Thyroid gland (tissue), 4 donors: ENCODE measurements at regions not wholly inside any gene's neighbourhood (a gene's known extent, or its start where the extent isn't known, plus 50 kb on each side); places are given as distances from the start of the nearest gene placed in this dataset.

Experiments used
- DNase-seq, 2 donors: peaks; one replicate each; pipeline ENCODE4 v3.0.0-alpha.2; 2019
- H3K27ac ChIP-seq, 3 donors: fragments of 200-600 bp; sonication (generic); 1 replicate in 2 of 3; 2 replicates in 1 of 3; pipeline ENCODE4 v1.5.1; 2016 to 2019; ENCODE audit warnings: mild to moderate bottlenecking in 1 of 3, moderate library complexity in 1 of 3
- H3K27me3 ChIP-seq: fragments of 200-600 bp; sonication (generic); one replicate; pipeline ENCODE4 v1.5.1; 2019
- H3K36me3 ChIP-seq, 2 donors: fragments of 200-600 bp; sonication (generic); one replicate each; pipeline ENCODE4 v1.5.1; 2016 to 2019
- H3K4me1 ChIP-seq, 2 donors: fragments of 200-600 bp; sonication (generic); one replicate each; pipeline ENCODE4 v1.5.1; 2017 to 2019
- H3K4me3 ChIP-seq, 3 donors: fragments of 200-600 bp; sonication (generic); replicated peaks in 1 of 3; 1 replicate in 2 of 3; 2 replicates in 1 of 3; pipeline ENCODE4 v1.5.1; 2016; ENCODE audit warnings: mild to moderate bottlenecking in 1 of 3
- H3K9me3 ChIP-seq: fragments of 200-600 bp; sonication (generic); one replicate; pipeline ENCODE4 v1.5.1; 2017
- POLR2A ChIP-seq, 2 donors: fragments of 450-650 bp; IDR thresholded peaks; one replicate each; pipeline ENCODE4 v1.6.1; 2017; ENCODE audit warnings: antibody characterized with exemption in 2 of 2, mild to moderate bottlenecking in 2 of 2, moderate library complexity in 1 of 2
- WGBS, 2 donors: methylation state at CpG; one replicate each; pipeline ENCODE4 v1.1.5; 2017; 5-methylcytosine and 5-hydroxymethylcytosine counted together
- intact Hi-C: fragments of 100-400 bp; cut with DNase I; formaldehyde crosslinking; loops from one replicate; pipeline ENCODE4 v1.15.1; 2023
- TF ChIP-seq, protein P1 (sequence below), 6 experiments: fragments of 200-600 bp in 3 of 6; fragments of 450-650 bp in 3 of 6; sonication (generic) in 3 of 6; IDR thresholded peaks; one replicate each; pipeline ENCODE4 v1.5.1; 2016 to 2019; ENCODE audit warnings: antibody characterized with exemption in 6 of 6, mild to moderate bottlenecking in 2 of 6, inconsistent platforms in 1 of 6, moderate library complexity in 1 of 6

DNA sequence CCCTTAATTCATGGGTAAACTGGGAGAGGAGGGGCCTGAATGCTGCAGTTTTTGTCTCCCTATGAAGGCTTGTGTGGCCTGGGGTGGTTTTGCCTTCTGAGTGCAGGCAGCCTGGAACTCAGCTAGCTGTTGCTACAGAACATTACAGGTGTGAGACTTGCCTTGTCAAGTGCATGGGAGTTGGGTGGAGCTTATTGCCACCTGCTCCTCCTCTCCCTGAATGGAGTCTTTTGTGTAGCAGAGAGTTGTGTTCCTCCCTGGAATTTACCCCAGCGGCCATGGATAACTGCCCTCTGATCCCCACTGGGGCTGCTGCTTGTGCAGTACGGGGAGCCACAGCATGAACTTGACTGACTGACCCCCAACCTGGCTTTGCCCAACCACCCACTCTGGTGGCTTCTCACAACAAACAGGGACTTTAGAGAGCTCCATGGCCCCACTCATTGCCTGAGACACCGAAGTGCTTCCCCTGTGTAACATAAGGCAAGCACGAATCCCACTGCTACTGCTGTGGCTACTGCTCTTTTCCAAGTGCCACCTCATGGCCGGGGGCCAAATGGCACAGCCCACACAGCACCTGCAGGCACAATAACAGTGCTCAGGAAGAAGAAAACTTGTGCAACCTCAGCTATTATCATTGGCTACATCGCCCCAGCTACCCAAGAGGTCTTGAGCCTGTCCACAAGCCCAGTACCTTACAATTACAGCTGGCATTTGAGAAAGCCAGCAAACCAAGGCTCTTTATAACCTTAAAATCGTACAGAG lies 942.9 kb downstream of the CDH18 start:
- H3K9me3 ChIP-seq, result no peaks in the 10 kb centered on the region
- no peaks in the 10 kb centered on the region for H3K36me3 ChIP-seq
- H3K4me1 ChIP-seq, result no peaks in the 10 kb centered on the region
- TF ChIP-seq, protein P1, sequence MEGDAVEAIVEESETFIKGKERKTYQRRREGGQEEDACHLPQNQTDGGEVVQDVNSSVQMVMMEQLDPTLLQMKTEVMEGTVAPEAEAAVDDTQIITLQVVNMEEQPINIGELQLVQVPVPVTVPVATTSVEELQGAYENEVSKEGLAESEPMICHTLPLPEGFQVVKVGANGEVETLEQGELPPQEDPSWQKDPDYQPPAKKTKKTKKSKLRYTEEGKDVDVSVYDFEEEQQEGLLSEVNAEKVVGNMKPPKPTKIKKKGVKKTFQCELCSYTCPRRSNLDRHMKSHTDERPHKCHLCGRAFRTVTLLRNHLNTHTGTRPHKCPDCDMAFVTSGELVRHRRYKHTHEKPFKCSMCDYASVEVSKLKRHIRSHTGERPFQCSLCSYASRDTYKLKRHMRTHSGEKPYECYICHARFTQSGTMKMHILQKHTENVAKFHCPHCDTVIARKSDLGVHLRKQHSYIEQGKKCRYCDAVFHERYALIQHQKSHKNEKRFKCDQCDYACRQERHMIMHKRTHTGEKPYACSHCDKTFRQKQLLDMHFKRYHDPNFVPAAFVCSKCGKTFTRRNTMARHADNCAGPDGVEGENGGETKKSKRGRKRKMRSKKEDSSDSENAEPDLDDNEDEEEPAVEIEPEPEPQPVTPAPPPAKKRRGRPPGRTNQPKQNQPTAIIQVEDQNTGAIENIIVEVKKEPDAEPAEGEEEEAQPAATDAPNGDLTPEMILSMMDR (IDR thresholded peaks at IDR 0.05), result no peak
- no peak for TF ChIP-seq POLR2A (IDR thresholded peaks at IDR 0.05)
- WGBS, 2 donors, result 61 to 73% methylated on average over 7 of the region's 7 CpGs
- intact Hi-C loops, result no loop called here
- no peaks in the 10 kb centered on the region for H3K27me3 ChIP-seq
- H3K4me3 ChIP-seq, result no peak overlapping the region
- H3K27ac ChIP-seq, result no peak overlapping the region
- no peak for DNase-seq

DNA sequence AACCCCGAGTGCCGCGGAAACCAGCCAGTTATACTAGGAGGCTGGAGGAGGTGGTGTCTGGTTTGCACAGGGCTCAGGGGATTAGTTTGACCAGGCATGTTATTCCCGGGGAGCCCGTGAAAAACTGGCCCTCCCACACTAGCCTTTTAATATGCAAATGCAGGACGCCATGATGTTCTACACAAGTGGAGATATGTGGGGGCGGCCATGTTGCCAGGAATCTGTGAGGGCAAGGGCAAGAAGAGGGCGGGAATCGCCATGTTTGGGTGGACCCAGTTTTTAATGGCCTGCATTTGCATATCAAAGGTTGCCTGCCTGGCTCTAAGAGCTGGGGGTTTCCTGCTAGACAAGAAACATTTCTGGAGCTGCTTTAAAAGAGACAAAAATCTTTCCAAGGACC lies 940.7 kb downstream of the CDH18 start:
- 92 to 98% methylated on average over 9 of the region's 9 CpGs for WGBS, 2 donors

GRCh38 chr5:19048726-19049125 lies 939.3 kb downstream of the CDH18 start:
- no peaks in the 10 kb centered on the region for H3K4me1 ChIP-seq
- H3K9me3 ChIP-seq, result no peaks in the 10 kb centered on the region
- no peak for DNase-seq
- TF ChIP-seq, protein P1 (IDR thresholded peaks at IDR 0.05), result no peak
- no peak for TF ChIP-seq POLR2A (IDR thresholded peaks at IDR 0.05)
- H3K36me3 ChIP-seq, result no peaks in the 10 kb centered on the region
- no peaks in the 10 kb centered on the region for H3K27me3 ChIP-seq
- intact Hi-C loops, result no loop called here
- no peak overlapping the region for H3K27ac ChIP-seq
- no peak overlapping the region for H3K4me3 ChIP-seq
- WGBS, 2 donors, result 76 to 79% methylated on average over 3 of the region's 3 CpGs

More for the DNA sequence above, 940.7 kb downstream of the CDH18 start:
- Histone ChIP-seq H3K27me3 (no peaks in the 10 kb centered on the region), H3K4me1 (no peaks in the 10 kb centered on the region), H3K9me3 (no peaks in the 10 kb centered on the region), H3K36me3 (no peaks in the 10 kb centered on the region), H3K27ac (no peak overlapping the region), H3K4me3 (no peak overlapping the region)
- TF ChIP-seq POLR2A (IDR thresholded peaks at IDR 0.05), result no peak
- TF ChIP-seq, protein P1 (IDR thresholded peaks at IDR 0.05), result no peak
- no peak for DNase-seq
- intact Hi-C loops, result no loop called here

- Histone ChIP-seq H3K27me3 (no peaks in the 10 kb centered on the region), H3K9me3 (no peaks in the 10 kb centered on the region), H3K36me3 (no peaks in the 10 kb centered on the region), H3K27ac (no peak overlapping the region), H3K4me3 (no peak overlapping the region), H3K4me1 (no peaks in the 10 kb centered on the region)
- WGBS, 2 donors, result 90% methylated on average over 2 of the region's 2 CpGs
- DNase-seq, result no peak
- intact Hi-C loops, result no loop called here
- TF ChIP-seq, protein P1 (IDR thresholded peaks at IDR 0.05), result no peak
- TF ChIP-seq POLR2A (IDR thresholded peaks at IDR 0.05), result no peak
Measured at GRCh38 chr5:19058216-19058615, 929.8 kb downstream of the CDH18 start.

DNA sequence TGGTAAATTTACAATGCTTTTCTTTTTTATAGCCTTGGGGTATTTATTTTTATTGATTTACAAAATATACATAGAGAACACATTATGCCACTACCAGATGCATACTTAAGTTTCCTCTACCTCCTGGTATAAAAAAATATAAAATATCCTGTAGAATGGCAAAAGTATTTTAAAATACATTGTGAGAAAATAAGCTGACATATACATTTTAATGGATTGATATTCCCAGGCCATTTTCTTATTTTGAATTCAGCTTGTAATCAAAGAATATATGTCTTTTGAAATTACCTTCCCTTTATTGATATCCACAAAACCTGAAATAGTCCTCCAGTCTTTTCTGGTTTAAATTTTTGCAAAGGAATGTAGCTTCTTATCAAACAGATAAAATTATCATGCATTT lies 923.9 kb downstream of the CDH18 start:
- H3K27ac ChIP-seq, result no peak overlapping the region
- no peak overlapping the region for H3K4me3 ChIP-seq
- TF ChIP-seq, protein P1 (IDR thresholded peaks at IDR 0.05), result no peak
- no peak for TF ChIP-seq POLR2A (IDR thresholded peaks at IDR 0.05)
- H3K4me1 ChIP-seq, result no peaks in the 10 kb centered on the region
- H3K27me3 ChIP-seq, result no peaks in the 10 kb centered on the region
- intact Hi-C loops, result no loop called here
- no peak for DNase-seq
- no peaks in the 10 kb centered on the region for H3K9me3 ChIP-seq
- H3K36me3 ChIP-seq, result no peaks in the 10 kb centered on the region
